ENCODE measurements at regions not wholly inside any gene's neighbourhood (a gene's known extent, or its start where the extent isn't known, plus 50 kb on each side); places are given as distances from the start of the nearest gene placed in this dataset.

- TF ChIP-seq STAT6 (CRISPR knock-in tag; conservative IDR thresholded peaks at IDR 0.05; ENCODE audit: low read depth) = no peak
These were observed 1111.9 kb upstream of the GYPC start (continued) for GRCh38 chr2:125543968-125544514.

- ATAC-seq (no peak), DNase-seq (ENCODE audit: low spot score) (no peak)
- Mint-ChIP-seq H3K9me3 (peaks cover 55% of the 10 kb centered on the region), H3K36me3 (peaks cover 17% of the 10 kb centered on the region), H3K27me3 (ENCODE audit: low read depth) (no peaks in the 10 kb centered on the region), H3K27ac (no peak overlapping the region), H3K4me1 (no peaks in the 10 kb centered on the region), H3K4me3 (no peak overlapping the region)
- ChIA-PET CTCF (no interaction called here), POLR2A (no interaction called here)
- TF ChIP-seq, protein P1, sequence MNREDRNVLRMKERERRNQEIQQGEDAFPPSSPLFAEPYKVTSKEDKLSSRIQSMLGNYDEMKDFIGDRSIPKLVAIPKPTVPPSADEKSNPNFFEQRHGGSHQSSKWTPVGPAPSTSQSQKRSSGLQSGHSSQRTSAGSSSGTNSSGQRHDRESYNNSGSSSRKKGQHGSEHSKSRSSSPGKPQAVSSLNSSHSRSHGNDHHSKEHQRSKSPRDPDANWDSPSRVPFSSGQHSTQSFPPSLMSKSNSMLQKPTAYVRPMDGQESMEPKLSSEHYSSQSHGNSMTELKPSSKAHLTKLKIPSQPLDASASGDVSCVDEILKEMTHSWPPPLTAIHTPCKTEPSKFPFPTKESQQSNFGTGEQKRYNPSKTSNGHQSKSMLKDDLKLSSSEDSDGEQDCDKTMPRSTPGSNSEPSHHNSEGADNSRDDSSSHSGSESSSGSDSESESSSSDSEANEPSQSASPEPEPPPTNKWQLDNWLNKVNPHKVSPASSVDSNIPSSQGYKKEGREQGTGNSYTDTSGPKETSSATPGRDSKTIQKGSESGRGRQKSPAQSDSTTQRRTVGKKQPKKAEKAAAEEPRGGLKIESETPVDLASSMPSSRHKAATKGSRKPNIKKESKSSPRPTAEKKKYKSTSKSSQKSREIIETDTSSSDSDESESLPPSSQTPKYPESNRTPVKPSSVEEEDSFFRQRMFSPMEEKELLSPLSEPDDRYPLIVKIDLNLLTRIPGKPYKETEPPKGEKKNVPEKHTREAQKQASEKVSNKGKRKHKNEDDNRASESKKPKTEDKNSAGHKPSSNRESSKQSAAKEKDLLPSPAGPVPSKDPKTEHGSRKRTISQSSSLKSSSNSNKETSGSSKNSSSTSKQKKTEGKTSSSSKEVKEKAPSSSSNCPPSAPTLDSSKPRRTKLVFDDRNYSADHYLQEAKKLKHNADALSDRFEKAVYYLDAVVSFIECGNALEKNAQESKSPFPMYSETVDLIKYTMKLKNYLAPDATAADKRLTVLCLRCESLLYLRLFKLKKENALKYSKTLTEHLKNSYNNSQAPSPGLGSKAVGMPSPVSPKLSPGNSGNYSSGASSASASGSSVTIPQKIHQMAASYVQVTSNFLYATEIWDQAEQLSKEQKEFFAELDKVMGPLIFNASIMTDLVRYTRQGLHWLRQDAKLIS (CRISPR knock-in tag; IDR thresholded peaks at IDR 0.05; ENCODE audit: borderline replicate concordance) = no peak
- no peak for TF ChIP-seq ZBTB21 (CRISPR knock-in tag; IDR thresholded peaks at IDR 0.05; ENCODE audit: borderline replicate concordance)
- TF ChIP-seq MXD4 (CRISPR knock-in tag; IDR thresholded peaks at IDR 0.05; ENCODE audit: borderline replicate concordance) = no peak
- no peak for TF ChIP-seq ATF1 (CRISPR knock-in tag; IDR thresholded peaks at IDR 0.05)
- no peak for TF ChIP-seq CTCF (IDR thresholded peaks at IDR 0.05)
- no peak for TF ChIP-seq ELF4 (CRISPR knock-in tag; IDR thresholded peaks at IDR 0.05; ENCODE audit: low read depth)
- no peak for TF ChIP-seq HMGA2 (CRISPR knock-in tag; IDR thresholded peaks at IDR 0.05)
- TF ChIP-seq, protein P2, sequence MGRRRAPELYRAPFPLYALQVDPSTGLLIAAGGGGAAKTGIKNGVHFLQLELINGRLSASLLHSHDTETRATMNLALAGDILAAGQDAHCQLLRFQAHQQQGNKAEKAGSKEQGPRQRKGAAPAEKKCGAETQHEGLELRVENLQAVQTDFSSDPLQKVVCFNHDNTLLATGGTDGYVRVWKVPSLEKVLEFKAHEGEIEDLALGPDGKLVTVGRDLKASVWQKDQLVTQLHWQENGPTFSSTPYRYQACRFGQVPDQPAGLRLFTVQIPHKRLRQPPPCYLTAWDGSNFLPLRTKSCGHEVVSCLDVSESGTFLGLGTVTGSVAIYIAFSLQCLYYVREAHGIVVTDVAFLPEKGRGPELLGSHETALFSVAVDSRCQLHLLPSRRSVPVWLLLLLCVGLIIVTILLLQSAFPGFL (CRISPR knock-in tag; IDR thresholded peaks at IDR 0.05; ENCODE audit: borderline replicate concordance) = no peak
- no peak for TF ChIP-seq RORB (CRISPR knock-in tag; IDR thresholded peaks at IDR 0.05)
- TF ChIP-seq JUN (CRISPR knock-in tag; IDR thresholded peaks at IDR 0.05) = no peak
- no peak for TF ChIP-seq KAT7 (CRISPR knock-in tag; IDR thresholded peaks at IDR 0.05; ENCODE audit: borderline replicate concordance)
- TF ChIP-seq NR1H2 (CRISPR knock-in tag; IDR thresholded peaks at IDR 0.05) = no peak
- no peak for TF ChIP-seq ETV6 (CRISPR knock-in tag; IDR thresholded peaks at IDR 0.05)
- TF ChIP-seq, protein P3, sequence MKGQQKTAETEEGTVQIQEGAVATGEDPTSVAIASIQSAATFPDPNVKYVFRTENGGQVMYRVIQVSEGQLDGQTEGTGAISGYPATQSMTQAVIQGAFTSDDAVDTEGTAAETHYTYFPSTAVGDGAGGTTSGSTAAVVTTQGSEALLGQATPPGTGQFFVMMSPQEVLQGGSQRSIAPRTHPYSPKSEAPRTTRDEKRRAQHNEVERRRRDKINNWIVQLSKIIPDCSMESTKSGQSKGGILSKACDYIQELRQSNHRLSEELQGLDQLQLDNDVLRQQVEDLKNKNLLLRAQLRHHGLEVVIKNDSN (CRISPR knock-in tag; IDR thresholded peaks at IDR 0.05) = no peak
- TF ChIP-seq, protein P4, sequence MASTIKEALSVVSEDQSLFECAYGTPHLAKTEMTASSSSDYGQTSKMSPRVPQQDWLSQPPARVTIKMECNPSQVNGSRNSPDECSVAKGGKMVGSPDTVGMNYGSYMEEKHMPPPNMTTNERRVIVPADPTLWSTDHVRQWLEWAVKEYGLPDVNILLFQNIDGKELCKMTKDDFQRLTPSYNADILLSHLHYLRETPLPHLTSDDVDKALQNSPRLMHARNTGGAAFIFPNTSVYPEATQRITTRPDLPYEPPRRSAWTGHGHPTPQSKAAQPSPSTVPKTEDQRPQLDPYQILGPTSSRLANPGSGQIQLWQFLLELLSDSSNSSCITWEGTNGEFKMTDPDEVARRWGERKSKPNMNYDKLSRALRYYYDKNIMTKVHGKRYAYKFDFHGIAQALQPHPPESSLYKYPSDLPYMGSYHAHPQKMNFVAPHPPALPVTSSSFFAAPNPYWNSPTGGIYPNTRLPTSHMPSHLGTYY (CRISPR knock-in tag; IDR thresholded peaks at IDR 0.05) = no peak
- TF ChIP-seq AR (CRISPR knock-in tag; IDR thresholded peaks at IDR 0.05) = no peak
- TF ChIP-seq SOX15 (CRISPR knock-in tag; IDR thresholded peaks at IDR 0.05) = no peak
- no peak for TF ChIP-seq ZNF512 (CRISPR knock-in tag; IDR thresholded peaks at IDR 0.05; ENCODE audit: borderline replicate concordance)
These were observed 1102.2 kb upstream of the GYPC start for GRCh38 chr2:125553768-125554167.

Measured in WTC11 (cell line).